Stimulated activated CD8-positive, alpha-beta memory T cell treated with anti-CD3 and anti-CD28 coated beads, Interleukin-4, amount 100 ng/mL, for 1 hour (primary cell): ENCODE measurements at regions not wholly inside any gene's neighbourhood (a gene's known extent, or its start where the extent isn't known, plus 50 kb on each side); places are given as distances from the start of the nearest gene placed in this dataset.

ENCODE experiments used
- DNase-seq, 2 donors: peaks; one replicate each; pipeline ENCODE4 v3.0.0-alpha.2; 2020; ENCODE audit warnings: low read depth in 2 of 2, low spot score in 1 of 2

DNA sequence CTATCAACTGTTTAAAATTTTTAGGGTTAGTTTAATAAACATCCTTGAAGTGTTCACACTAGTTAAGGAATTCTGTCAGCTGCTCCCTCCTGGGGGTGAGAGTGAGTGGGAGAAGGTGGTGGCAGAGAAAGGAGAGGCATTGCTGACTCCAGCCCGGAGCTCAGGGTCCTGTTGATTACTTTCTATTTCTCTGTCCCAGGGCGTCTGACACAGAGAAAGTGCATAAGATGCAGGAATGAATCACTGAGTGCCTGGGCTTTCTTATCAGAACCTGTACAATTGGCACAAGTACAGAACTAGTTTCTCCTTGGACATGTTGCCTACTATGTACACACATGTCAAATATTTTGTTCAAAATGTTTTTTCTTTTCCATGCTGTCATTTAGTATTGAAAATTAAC, 410.8 kb upstream of the COBL start:
- DNase-seq = no peak

DNA sequence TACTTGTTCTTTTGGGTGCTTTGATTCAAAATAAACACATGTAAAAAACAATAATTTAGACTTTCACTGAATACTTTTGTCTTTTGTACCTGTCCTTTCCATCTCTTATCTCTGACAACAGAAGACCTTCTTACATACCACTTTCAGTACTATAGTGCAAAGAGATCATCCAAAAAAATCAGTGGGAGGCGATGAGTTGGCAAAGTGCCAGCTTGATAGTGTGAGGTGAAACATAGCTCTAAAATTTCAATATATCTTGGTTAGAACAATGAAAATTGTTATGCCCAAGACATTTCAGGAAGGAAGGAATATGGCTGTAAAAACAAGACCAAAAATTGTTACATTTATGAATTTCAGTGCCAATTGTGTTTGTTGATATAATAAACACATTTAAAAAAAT, 390.2 kb upstream of the COBL start:
- no peak for DNase-seq

DNA sequence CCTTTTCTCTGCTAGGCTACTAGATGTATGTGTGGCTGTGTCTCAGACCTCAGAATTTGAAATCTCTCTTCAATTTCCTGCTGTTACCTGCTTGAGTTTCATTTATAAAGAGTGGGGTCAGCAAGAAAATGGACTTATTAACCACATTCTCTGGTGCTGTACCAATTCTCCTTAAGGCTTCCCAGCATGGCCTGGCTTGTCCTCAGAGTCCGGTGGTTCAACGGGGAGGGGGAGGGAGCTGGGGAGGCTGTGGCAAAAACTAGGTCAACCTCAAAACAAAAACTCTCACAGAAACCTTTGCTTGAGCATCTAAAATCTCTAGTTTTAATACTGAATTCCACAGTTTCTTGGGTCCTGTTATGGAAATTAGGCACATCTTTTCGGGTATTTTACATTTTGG, 389.1 kb upstream of the COBL start:
- DNase-seq = no peak

DNA sequence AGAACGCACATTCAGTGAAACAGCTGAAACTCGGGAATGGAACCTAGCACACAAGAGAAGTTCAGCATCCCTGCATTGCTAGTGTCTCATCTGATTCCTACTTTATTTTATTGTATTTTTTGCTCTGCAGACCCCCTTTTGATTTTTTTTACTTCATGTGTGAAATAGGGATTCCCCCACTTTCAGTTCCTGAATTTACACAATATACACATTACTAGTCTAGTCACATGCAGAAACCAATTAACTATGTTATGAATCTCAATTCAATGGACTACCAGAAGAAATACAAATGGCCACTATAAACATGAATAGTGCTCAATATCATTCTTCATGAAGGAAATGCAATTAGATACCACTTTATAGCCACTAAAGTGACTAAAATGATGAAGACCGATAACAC, 386.1 kb upstream of the COBL start:
- no peak for DNase-seq

DNA sequence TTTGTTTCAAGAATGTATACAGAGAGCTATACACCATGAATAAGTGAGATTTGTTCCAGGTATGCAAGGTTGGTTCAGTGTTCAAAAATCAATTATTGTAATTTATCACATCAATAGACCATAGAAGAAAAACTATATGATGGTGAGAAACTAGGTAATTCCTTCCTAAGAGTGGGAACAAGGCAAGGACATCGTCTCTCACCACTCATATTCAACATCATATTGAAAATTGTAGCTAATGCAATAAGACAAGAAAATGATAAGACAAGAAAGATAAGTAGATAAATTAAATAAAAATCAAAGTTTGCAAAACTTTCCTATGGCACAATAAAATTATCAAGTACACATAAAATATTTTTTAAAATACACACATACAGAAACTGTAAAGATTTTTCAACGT, 385.3 kb upstream of the COBL start:
- no peak for DNase-seq

DNA sequence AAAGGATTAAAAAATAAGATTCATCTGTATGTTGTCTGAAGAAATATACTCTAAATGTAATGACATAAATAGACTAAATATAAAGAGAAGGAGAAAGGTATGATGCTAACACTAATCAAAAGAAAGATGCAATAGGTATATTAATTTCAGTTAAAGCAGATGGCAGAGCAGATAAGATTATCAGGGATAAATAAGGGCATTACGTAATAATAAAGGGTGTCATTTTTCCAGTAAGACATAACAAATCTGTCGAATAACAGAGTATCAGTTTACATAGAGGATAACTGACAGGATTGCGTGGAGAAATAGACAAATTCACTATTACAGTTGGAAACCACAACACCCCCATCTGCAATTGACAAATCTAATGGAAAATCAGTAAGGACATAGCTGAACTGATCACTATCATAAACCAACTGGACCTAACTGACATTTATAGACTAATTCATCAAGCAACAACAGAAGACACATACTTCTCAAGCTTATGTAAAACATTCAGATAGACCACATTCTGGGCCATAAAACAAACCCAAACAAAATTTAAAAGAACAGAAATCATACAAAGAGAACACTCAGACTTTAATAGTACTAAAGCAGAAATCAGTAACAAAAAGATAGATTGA, 384.1 kb upstream of the COBL start:
- DNase-seq = no peak

DNA sequence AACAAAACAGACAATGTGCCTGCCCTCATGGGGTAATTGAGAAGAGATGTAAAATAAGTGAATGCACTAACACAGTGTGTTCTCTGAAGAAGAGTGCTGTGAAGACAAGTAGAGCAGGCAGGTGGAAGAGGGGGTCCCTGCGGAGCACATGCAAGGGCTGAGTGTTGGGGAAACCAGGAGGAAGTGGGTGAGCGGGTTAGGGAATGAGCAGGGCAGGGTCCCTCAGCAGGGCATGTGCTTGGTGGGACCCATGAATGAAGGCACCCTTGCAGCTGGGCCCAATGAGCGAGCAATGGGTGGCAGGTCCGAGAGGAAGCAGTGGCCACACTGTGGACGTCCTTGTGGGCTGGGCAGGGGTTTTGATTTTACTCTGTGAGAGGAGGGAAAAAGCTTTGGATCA, 376.6 kb upstream of the COBL start:
- no peak for DNase-seq

DNA sequence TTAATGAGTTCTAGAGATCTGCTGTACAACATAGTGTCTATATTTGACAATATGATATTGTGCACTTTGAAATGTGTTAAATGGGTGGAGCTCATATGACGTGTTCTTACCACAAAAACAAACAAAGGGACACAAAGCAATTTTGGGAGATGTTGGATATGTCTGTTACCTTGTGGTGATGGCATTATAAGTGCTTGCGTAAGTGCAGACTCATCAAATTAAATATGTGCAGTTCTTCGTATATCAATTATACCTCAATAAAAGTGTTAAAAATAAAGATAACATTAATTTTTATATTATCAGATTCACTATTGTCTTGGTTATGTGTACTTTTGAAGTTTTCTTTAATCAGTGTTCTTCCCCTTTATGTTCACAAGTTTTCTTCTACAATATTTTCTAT, 372.9 kb upstream of the COBL start:
- DNase-seq = no peak

DNA sequence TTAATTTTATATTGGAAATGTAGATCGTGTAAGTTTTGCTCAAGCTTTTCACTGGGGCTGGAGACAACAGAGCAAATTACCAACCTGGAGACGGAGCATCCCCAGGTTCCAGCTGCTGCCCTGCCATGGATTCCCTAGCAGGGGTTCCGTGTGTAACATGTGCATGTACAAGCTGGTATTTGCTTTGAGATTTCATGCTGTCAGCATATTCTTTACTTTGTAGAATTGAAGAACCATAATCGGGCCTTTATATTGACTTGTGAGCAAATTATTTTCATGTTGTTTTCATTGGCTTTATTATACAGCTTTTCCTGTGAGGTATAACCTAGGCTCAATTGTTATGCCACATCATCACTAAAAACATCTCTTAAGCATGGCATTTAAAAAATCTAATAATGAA, 369.2 kb upstream of the COBL start:
- DNase-seq = no peak

DNA sequence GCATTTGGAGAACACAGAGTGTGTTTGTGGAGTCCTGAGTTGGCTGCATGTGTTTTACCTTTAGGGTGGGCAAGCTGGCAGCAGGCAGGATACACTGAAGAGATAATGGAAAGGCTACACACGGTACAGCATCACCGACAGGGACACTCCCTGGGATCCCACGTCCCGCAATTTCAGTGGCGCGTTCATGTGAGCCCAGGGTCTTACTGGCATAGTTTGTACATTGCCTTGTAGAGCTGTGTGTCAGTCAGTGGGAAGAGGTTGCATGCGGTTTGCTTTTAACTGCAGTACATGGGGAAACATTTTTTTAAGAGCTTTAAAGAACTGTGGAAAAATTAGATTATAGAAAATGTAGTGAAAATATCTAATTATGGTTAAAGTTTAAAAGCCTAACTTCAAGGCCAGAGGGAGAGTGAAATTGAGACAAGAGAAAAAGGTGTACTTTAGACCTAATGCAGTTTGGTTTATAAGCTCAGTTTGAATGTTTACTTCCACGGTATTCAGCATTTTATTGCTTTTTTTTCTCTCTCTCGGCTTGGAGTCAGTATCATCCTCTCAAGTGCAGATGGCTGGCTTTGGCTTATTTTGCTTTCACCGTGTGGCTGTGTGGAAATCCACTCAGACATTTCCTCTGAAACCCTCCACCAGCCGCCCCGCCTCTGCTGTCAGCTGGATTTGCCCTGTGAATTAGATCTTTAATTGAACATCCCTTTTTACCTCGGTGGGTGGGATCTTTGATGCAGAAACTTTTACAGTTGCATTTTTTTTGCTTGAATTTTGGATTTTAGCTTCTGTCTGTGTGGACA, 364.2 kb upstream of the COBL start:
- DNase-seq = no peak

DNA sequence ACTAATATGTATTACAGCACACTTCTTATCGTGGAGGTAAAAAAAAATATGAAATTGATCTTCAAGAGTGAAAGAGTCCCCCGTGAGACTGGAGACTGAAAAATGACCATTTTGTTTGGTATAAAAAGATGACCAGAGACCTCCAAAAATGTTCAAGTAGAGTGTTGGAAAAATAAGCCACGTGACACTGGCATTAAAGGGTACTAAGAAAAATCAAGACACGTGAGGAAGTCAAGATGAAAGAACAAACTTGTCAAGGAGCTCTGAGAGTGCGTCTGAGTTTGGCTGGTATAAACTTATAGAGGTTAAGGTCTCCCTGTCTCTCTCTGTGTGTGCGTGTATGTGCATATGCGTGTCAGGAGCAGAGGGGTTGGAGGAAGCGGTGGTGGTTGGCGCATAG, 362.7 kb upstream of the COBL start:
- DNase-seq = no peak

DNA sequence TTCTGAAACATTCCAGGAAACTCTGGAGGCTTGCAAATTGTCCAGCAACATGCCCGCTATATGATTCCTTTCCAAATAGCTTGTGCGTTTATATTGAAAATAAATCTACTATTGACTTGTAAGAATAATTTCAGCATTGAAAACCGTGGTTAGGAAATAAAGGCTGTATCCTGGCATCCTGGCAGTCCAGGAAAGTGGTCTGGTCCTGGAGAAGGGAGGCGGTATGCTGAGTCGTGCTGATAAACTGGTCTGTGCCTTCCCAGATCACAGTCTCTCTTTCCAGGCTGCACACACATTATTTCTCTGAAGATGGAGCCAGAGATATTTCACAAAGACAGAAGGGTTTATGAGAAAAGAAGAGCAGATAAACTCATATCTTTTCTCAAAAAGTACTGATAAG, 350.1 kb upstream of the COBL start:
- no peak for DNase-seq

DNA sequence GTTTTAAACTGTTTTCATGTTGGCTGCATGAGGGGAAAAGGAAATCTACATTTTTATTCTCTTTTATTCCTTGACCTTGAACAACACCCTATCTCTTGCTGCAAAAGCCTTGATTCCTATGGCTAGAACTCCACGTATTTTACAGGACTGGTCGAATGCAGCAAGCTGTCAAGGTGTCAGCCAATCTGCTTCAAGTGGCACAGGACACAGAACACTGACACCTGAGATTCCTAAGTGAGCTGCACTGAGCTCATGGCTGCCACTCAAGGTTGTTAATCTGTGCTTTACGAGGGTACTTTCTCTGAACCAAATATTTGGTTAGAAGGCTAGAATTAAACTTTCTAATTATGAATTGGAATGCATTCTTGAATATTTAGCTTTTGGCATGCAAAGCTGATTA, 349.7 kb upstream of the COBL start:
- no peak for DNase-seq

DNA sequence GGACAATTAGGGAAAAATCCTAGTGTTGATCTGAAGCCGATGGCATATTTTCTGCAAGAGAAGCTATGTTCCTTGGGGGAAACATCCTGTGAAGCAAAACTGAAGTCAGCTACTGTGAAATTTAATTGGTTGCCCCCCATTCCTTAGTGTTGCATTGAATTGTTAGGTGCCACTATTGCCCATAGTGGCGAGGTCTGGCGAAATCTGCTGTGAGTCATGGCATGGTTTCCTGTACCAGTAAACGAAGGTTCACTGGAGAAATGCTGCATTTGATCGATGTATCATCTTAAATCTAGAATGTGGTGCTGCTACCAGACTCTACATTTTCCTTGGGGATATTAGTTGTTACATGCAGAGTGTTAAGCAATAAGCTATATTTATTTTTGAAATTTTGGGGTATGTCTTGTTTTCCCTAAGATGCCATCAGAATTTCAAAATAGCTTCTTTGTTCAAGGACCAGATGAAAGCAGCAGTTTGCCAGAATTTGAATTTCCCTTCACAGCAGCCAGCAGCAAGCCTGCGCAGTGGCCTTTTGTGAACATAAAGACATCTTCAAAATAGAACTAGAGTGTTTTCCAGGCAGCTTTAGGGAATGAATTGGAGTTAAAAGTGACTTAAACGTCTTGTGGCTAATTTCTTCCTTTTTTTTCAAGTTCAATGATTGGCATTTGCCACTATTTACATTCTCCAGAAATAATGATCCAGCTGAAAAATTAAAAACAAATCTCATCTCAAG, 348.6 kb upstream of the COBL start:
- no peak for DNase-seq

DNA sequence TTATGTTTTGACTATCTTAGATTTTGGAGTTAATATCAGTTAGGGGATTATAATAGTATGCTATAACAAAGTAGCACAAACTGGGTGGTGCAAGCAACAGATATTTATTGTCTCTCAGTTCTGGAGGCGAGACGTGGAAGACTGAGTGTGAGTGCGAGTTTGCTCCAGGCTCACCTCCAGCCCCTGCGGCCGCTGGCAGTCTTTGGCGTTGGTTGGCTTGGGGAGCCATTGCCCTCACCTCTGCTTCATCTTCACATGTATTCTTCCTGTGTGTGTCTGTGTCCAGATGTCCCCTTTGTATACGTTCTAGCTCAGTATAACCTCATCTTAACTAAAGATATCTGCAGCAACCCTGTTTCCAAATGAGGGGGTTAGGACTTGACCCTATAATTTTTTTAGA, 343.9 kb upstream of the COBL start:
- no peak for DNase-seq

DNA sequence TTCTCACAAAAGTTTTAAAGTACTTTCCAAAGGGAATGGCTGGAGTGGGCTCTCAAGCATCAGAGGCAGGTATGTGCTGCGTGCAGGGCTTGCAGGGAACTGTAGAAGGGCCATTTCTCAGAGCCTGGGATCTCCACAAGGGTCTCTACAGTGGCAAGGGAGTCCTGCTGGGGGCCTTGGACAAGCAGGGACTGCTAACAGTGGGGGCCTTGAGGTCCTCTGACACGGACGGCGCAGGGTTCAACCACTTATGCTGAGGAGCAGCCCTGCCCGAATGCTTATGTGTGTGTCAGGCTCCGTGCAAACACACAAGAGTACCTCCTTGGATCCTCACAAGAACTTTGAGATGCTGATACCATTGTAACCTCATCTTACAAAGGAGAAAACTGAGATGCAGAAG, 342.1 kb upstream of the COBL start:
- DNase-seq = no peak

DNA sequence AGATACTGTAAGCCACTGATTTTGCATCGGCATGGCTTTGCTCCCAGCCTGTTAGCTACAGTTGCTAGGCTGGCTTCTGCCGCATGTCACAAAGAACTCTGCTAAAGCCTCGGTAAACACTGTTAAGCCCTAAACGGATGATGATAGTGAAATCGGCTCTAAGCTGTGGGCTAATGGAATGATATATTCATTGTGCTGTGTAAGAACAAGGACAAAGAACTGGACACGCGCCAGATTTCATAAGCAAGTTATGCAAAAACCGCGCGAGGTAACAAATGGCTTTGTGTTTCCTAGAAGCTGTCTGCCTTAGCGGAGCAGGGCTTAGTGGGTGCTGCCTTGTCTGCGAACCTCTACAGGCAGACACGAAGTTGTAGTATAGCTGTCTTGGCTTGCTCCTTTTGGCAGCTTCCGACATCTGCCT, 331.3 kb upstream of the COBL start:
- no peak for DNase-seq

DNA sequence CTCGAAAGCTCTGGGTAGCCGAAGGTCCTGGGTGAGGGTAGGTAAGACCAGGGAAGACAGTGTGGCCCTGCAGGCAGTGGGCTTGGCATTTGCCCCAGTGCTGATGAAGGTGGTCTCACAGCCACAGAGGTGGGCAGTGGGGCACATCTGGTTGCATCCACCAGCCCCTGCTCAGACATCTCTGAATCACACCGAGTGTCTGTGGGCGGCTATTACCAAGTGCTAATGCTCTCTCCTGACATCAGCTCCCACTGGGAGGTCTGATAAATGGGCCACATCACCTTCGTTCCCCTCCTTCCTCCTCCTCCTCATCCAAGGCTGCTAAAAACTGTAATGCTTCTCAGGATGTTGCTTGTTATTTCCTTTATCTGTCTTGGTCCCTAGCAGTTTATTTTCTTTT, 330.9 kb upstream of the COBL start:
- no peak for DNase-seq

DNA sequence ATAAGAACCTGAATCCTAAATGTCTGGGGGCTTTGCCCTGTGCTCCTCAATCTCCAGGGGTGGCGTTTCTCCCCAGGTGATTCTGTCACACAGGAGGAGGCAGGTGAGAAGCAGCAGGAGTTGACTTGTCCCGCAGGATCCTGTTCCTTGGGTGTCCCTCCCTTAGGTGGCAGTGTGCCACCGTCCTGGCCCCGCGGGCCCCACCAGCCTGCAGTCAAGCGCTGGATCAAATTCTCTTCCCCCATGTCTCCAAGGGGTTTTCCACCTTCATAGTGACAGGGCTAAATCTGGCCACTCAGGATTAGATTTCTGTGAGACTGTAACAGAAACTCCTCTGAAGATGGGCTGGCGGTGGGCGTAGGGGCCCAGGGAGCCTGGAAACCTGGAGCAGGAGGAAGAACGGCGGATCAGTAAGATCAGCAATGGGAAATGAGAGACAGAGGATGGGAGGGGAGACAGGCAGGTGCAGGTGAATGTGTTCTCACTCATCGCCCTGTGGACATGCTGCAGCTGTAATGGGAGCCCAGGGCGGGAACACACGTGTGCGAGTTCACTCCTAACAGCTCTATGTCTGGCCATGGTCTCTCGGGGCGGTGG, 329.2 kb upstream of the COBL start:
- no peak for DNase-seq

DNA sequence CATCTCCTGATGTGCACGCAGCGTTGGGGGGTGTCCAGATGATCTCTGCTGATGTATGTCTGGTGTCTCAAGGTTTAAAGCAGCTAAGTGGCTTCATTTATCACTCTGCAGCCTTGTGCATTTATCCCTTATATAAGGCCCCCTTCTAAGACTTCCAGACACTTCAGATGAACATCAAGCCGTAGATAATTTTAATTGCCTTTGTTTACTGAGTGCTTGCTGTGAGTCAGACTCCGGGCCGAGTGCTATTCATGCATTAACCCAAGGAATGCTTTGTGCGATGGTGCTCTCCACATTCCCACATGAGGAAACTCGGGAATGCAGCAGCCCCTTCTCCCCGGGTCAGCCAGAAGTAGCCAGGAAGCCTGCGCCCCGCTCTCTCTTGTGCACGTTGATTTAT, 328.6 kb upstream of the COBL start:
- DNase-seq = no peak

DNA sequence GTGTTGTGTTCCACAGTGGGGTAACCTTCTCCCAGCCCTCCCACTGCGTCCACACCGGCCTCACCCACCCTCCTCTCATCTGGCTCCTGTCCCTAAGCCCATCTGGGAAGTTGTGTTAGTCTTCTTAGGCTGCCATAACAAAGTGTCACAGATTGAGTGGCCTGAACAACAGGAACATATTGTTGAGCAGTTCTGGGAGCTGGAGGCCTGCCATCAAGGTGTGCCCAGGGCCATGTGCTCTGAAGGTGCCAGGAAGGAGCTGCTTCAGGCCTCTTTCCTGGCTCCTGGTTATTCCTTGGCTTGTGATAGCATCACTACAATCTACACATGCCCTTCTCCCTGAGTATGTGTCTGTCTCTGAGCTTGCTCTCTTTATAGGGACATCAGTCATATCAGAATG, 327.6 kb upstream of the COBL start:
- no peak for DNase-seq

DNA sequence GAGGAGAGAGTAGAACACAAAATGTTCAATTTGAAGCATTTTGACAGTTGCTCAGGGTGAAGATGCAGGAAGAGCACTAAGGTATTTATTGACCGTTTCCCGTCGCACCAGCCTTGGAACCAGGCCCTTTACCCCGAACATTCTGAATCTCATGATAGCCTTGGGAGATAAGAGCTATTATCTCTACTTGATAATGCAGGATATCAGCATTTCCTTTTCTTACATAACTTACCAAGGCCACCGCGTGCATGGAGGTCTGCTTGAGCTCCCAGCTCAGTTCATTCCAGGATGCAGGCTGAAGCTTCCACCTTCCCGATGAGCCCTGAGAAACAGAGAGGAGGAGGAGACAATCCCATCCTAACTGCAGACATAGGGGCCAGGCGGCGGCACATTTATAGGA, 324.2 kb upstream of the COBL start:
- no peak for DNase-seq
